ENCODE measurements at regions not wholly inside any gene's neighbourhood (a gene's known extent, or its start where the extent isn't known, plus 50 kb on each side); places are given as distances from the start of the nearest gene placed in this dataset.
"Not testable (repeated sequence)": the region's sequence is repeated elsewhere in the genome, so short reads cannot be mapped to it uniquely, and the experiment has no call there.

- DNase-seq (ENCODE audit: low spot score): no peak
These were observed 98.0 kb upstream of the SLC24A3 start for GRCh38 chr20:19114410-19114809.

GRCh38 chr20:19115581-19115980, 96.9 kb upstream of the SLC24A3 start:
- DNase-seq (ENCODE audit: low spot score): no peak

GRCh38 chr20:19120011-19120410, 92.4 kb upstream of the SLC24A3 start:
- DNase-seq (ENCODE audit: low spot score): no peak

- no peak for DNase-seq (ENCODE audit: low spot score)
These were observed 91.9 kb upstream of the SLC24A3 start for GRCh38 chr20:19120569-19120968.

- no peak for DNase-seq (ENCODE audit: low spot score)
These were observed 91.0 kb upstream of the SLC24A3 start for GRCh38 chr20:19121463-19121862.

- no peak for DNase-seq (ENCODE audit: low spot score)
These were observed 90.5 kb upstream of the SLC24A3 start for GRCh38 chr20:19121916-19122315.

- DNase-seq (ENCODE audit: low spot score): no peak
These were observed 90.0 kb upstream of the SLC24A3 start for GRCh38 chr20:19122395-19122794.

GRCh38 chr20:19125508-19125907, 86.9 kb upstream of the SLC24A3 start:
- no peak for DNase-seq (ENCODE audit: low spot score)

GRCh38 chr20:19129306-19129705, 83.1 kb upstream of the SLC24A3 start:
- no peak for DNase-seq (ENCODE audit: low spot score)

- DNase-seq (ENCODE audit: low spot score): no peak
These were observed 82.3 kb upstream of the SLC24A3 start for GRCh38 chr20:19129976-19130612.

GRCh38 chr20:19130613-19130984, 81.8 kb upstream of the SLC24A3 start:
- no peak for DNase-seq (ENCODE audit: low spot score)

GRCh38 chr20:19137641-19138040, 74.8 kb upstream of the SLC24A3 start:
- no peak for DNase-seq (ENCODE audit: low spot score)

- DNase-seq (ENCODE audit: low spot score): no peak
These were observed 73.7 kb upstream of the SLC24A3 start for GRCh38 chr20:19138758-19139157.

GRCh38 chr20:19139584-19139983, 72.9 kb upstream of the SLC24A3 start:
- not testable (repeated sequence) for DNase-seq (ENCODE audit: low spot score)

GRCh38 chr20:19141998-19142397, 70.4 kb upstream of the SLC24A3 start:
- no peak for DNase-seq (ENCODE audit: low spot score)

- DNase-seq (ENCODE audit: low spot score): no peak
These were observed 68.6 kb upstream of the SLC24A3 start for GRCh38 chr20:19143890-19144289.

- no peak for DNase-seq (ENCODE audit: low spot score)
These were observed 51.1 kb upstream of the SLC24A3 start for GRCh38 chr20:19161336-19161735.

Data from AG08395 (cell line).